NCI-H2029 treated with DMSO at 0.1 percent for 48 hours (cell line): ENCODE measurements at regions not wholly inside any gene's neighbourhood (a gene's known extent, or its start where the extent isn't known, plus 50 kb on each side); places are given as distances from the start of the nearest gene placed in this dataset.

Experiments used
- DNase-seq: peaks from one replicate; lab custom pipeline; 2025; lab: John Stamatoyannopoulos, UW

- no peak for DNase-seq
These were observed 193.2 kb downstream of the IRS2 start for GRCh38 chr13:109593230-109593629.

- DNase-seq = no peak
These were observed 193.6 kb downstream of the IRS2 start for GRCh38 chr13:109592770-109593169.

- no peak for DNase-seq
These were observed 198.7 kb downstream of the IRS2 start for GRCh38 chr13:109587689-109588088.

- DNase-seq = no peak
These were observed 199.7 kb downstream of the IRS2 start for GRCh38 chr13:109586509-109587346.

- no peak for DNase-seq
These were observed 201.5 kb downstream of the IRS2 start for GRCh38 chr13:109584844-109585361.

GRCh38 chr13:109577191-109577700, 209.1 kb downstream of the IRS2 start:
- DNase-seq = no peak

- peak; percentile 69 for DNase-seq
These were observed 210.0 kb downstream of the IRS2 start for GRCh38 chr13:109576331-109576813.

- peak; percentile 21 for DNase-seq
These were observed 210.6 kb downstream of the IRS2 start for GRCh38 chr13:109575821-109576220.

GRCh38 chr13:109572389-109572788, 214.0 kb downstream of the IRS2 start:
- DNase-seq = no peak

- DNase-seq = no peak
These were observed 216.2 kb downstream of the IRS2 start for GRCh38 chr13:109569958-109570711.

- DNase-seq = no peak
These were observed 218.0 kb downstream of the IRS2 start for GRCh38 chr13:109568339-109568818.

- no peak for DNase-seq
These were observed 219.1 kb downstream of the IRS2 start for GRCh38 chr13:109567315-109567714.

GRCh38 chr13:109565877-109566276, 220.5 kb downstream of the IRS2 start:
- no peak for DNase-seq

GRCh38 chr13:109548374-109548773, 238.0 kb downstream of the IRS2 start:
- no peak for DNase-seq

- no peak for DNase-seq
These were observed 238.4 kb downstream of the IRS2 start for GRCh38 chr13:109547942-109548341.

- no peak for DNase-seq
These were observed 240.5 kb downstream of the IRS2 start for GRCh38 chr13:109545931-109546330.

GRCh38 chr13:109541081-109541480, 245.3 kb downstream of the IRS2 start:
- no peak for DNase-seq

GRCh38 chr13:109537584-109537983, 248.8 kb downstream of the IRS2 start:
- no peak for DNase-seq

GRCh38 chr13:109533350-109533749, 253.0 kb downstream of the IRS2 start:
- no peak for DNase-seq

GRCh38 chr13:109529964-109530363, 256.4 kb downstream of the IRS2 start:
- no peak for DNase-seq

- no peak for DNase-seq
These were observed 264.7 kb downstream of the IRS2 start for GRCh38 chr13:109521719-109522118.

- no peak for DNase-seq
These were observed 268.9 kb downstream of the IRS2 start for GRCh38 chr13:109517517-109517916.
